Tibial nerve (tissue), 4 donors: ENCODE measurements at regions not wholly inside any gene's neighbourhood (a gene's known extent, or its start where the extent isn't known, plus 50 kb on each side); places are given as distances from the start of the nearest gene placed in this dataset.

ENCODE experiments used
- DNase-seq, 2 donors: peaks; one replicate each; pipeline ENCODE4 v3.0.0-alpha.2; 2019; ENCODE audit warnings: low spot score in 2 of 2
- H3K27ac ChIP-seq, 4 donors: fragments of 200-600 bp; sonication (generic) in 3 of 4; one replicate each; pipeline ENCODE4 v1.5.1; 2017 to 2019; ENCODE audit warnings: mild to moderate bottlenecking in 1 of 4
- H3K27me3 ChIP-seq, 2 donors: fragments of 200-600 bp; sonication (generic) in 1 of 2; one replicate each; pipeline versions ENCODE4 v1.5.1 to v1.6.0; 2017 to 2019
- H3K36me3 ChIP-seq, 3 donors: fragments of 200-600 bp; sonication (generic); one replicate each; pipeline ENCODE4 v1.5.1; 2018 to 2019
- H3K4me1 ChIP-seq, 4 donors: fragments of 200-600 bp; sonication (generic) in 3 of 4; one replicate each; pipeline ENCODE4 v1.5.1; 2017 to 2019
- H3K4me3 ChIP-seq, 4 donors: fragments of 200-600 bp; sonication (generic) in 3 of 4; one replicate each; pipeline ENCODE4 v1.5.1; 2017 to 2019; ENCODE audit warnings: mild to moderate bottlenecking in 1 of 4, moderate library complexity in 1 of 4
- H3K9me3 ChIP-seq, 4 donors: fragments of 200-600 bp; sonication (generic) in 3 of 4; one replicate each; pipeline ENCODE4 v1.5.1; 2017 to 2019
- EP300 ChIP-seq, 2 donors: sonication (generic); formaldehyde crosslinking; IDR thresholded peaks; one replicate each; pipeline ENCODE4 v1.6.1; 2017; ENCODE audit warnings: antibody characterized with exemption in 2 of 2, mild to moderate bottlenecking in 1 of 2
- POLR2A ChIP-seq, 2 donors: fragments of 450-650 bp; IDR thresholded peaks; one replicate each; pipeline ENCODE4 v1.6.1; 2017; ENCODE audit warnings: antibody characterized with exemption in 2 of 2, mild to moderate bottlenecking in 2 of 2, moderate library complexity in 2 of 2
- WGBS, 2 donors: methylation state at CpG; one replicate each; pipeline ENCODE4 v1.1.5; 2018; 5-methylcytosine and 5-hydroxymethylcytosine counted together
- TF ChIP-seq, protein P1 (sequence below), 5 experiments: fragments of 200-600 bp in 3 of 5; fragments of 450-650 bp in 2 of 5; sonication (generic) in 3 of 5; IDR thresholded peaks; one replicate each; pipeline ENCODE4 v1.5.1; 2016 to 2019; ENCODE audit warnings: antibody characterized with exemption in 5 of 5, mild to moderate bottlenecking in 3 of 5, moderate library complexity in 2 of 5

GRCh38 chr6:15101130-15101529 is 144.7 kb upstream of the JARID2 start:
- Histone ChIP-seq H3K4me3 (no peak overlapping the region), H3K9me3 (peaks cover 0 to 9% (median 0%) of the 10 kb centered on the region in 4 donors), H3K27me3 (no peaks in the 10 kb centered on the region), H3K36me3 (no peaks in the 10 kb centered on the region), H3K27ac (no peak overlapping the region), H3K4me1 (no peaks in the 10 kb centered on the region)
- 93 to 95% methylated on average over 7 of the region's 7 CpGs for WGBS, 2 donors
- TF ChIP-seq EP300 (IDR thresholded peaks at IDR 0.05) (no peak), POLR2A (IDR thresholded peaks at IDR 0.05) (no peak)
- TF ChIP-seq, protein P1, sequence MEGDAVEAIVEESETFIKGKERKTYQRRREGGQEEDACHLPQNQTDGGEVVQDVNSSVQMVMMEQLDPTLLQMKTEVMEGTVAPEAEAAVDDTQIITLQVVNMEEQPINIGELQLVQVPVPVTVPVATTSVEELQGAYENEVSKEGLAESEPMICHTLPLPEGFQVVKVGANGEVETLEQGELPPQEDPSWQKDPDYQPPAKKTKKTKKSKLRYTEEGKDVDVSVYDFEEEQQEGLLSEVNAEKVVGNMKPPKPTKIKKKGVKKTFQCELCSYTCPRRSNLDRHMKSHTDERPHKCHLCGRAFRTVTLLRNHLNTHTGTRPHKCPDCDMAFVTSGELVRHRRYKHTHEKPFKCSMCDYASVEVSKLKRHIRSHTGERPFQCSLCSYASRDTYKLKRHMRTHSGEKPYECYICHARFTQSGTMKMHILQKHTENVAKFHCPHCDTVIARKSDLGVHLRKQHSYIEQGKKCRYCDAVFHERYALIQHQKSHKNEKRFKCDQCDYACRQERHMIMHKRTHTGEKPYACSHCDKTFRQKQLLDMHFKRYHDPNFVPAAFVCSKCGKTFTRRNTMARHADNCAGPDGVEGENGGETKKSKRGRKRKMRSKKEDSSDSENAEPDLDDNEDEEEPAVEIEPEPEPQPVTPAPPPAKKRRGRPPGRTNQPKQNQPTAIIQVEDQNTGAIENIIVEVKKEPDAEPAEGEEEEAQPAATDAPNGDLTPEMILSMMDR (IDR thresholded peaks at IDR 0.05) = no peak
- DNase-seq = no peak

DNA sequence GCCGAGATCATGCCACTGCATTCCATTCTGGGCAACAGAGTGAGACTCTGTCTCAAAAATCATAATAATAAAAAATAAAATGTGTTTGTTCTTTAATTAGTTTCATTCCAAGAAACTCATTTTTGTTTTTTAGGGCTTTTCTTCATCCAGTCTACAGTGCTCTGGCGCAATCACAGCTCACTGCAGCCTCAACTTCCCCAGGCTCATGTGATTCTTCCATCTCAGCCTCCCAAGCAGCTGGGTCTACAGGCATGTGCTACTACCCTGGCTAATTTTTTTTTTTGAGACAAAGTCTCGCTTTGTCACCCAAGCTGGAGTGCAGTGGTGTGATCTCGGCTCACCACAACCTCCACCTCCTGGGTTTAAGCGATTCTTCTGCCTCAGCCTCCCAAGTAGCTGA is 143.6 kb upstream of the JARID2 start:
- no peak for DNase-seq
- no peak overlapping the region for H3K4me3 ChIP-seq

GRCh38 chr6:15106958-15107643 is 138.8 kb upstream of the JARID2 start:
- H3K9me3 ChIP-seq = peaks cover 0 to 13% (median 0%) of the 10 kb centered on the region in 4 donors
- H3K4me1 ChIP-seq = no peaks in the 10 kb centered on the region
- no peak overlapping the region for H3K4me3 ChIP-seq
- no peaks in the 10 kb centered on the region for H3K36me3 ChIP-seq
- WGBS, 2 donors = 77 to 81% methylated on average over 12 of the region's 12 CpGs
- TF ChIP-seq, protein P1 (IDR thresholded peaks at IDR 0.05) = no peak
- TF ChIP-seq POLR2A (IDR thresholded peaks at IDR 0.05) = no peak
- TF ChIP-seq EP300 (IDR thresholded peaks at IDR 0.05) = no peak
- no peaks in the 10 kb centered on the region for H3K27me3 ChIP-seq
- no peak for DNase-seq
- H3K27ac ChIP-seq = no peak overlapping the region

More for the DNA sequence above, 143.6 kb upstream of the JARID2 start:
- no peaks in the 10 kb centered on the region for H3K36me3 ChIP-seq
- WGBS, 2 donors = 95 to 97% methylated on average over 5 of the region's 5 CpGs
- H3K27me3 ChIP-seq = no peaks in the 10 kb centered on the region
- H3K27ac ChIP-seq = no peak overlapping the region
- peaks cover 0 to 13% (median 0%) of the 10 kb centered on the region in 4 donors for H3K9me3 ChIP-seq
- no peaks in the 10 kb centered on the region for H3K4me1 ChIP-seq
- no peak for TF ChIP-seq POLR2A (IDR thresholded peaks at IDR 0.05)
- TF ChIP-seq, protein P1 (IDR thresholded peaks at IDR 0.05) = no peak
- no peak for TF ChIP-seq EP300 (IDR thresholded peaks at IDR 0.05)

DNA sequence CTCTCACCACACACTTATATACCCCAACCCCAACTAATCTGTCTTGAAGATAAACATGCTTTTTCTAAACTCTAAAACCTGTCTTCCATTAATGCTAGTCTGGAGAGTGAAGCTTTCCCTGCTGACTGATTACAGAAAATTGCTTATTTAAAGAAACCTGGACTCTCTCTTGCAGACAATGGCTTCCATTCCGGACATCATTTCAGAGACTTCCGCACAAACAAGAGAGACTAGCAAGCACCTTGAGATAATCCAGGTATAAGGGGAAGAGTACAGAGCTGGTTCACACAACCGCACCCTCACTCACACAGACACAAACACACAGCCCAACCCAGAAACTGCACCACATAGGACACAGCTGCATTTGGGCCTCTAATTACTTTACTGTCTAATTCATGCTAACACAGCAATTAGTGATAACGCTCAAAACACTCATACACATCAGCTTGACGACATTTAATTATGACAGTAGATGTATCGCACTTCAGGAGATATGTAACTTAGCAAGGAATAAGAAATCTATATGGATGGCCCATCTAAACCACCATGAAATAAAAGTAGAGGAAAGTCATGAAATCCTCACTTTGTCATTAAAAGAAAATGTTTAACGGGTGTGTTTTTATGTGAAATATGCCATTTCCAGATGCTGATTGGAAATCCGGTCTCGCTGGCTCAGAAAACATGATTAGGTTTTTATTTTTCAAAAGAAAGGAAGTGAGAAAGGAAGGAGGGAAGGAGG is 138.1 kb upstream of the JARID2 start:
- Histone ChIP-seq H3K4me3 (no peak overlapping the region), H3K27ac (no peak overlapping the region), H3K27me3 (no peaks in the 10 kb centered on the region), H3K4me1 (no peaks in the 10 kb centered on the region), H3K9me3 (peaks cover 0 to 13% (median 0%) of the 10 kb centered on the region in 4 donors), H3K36me3 (no peaks in the 10 kb centered on the region)
- TF ChIP-seq, protein P1 (IDR thresholded peaks at IDR 0.05) = no peak
- TF ChIP-seq EP300 (IDR thresholded peaks at IDR 0.05) (no peak), POLR2A (IDR thresholded peaks at IDR 0.05) (no peak)
- WGBS, 2 donors = 89 to 92% methylated on average over 9 of the region's 9 CpGs
- no peak for DNase-seq

DNA sequence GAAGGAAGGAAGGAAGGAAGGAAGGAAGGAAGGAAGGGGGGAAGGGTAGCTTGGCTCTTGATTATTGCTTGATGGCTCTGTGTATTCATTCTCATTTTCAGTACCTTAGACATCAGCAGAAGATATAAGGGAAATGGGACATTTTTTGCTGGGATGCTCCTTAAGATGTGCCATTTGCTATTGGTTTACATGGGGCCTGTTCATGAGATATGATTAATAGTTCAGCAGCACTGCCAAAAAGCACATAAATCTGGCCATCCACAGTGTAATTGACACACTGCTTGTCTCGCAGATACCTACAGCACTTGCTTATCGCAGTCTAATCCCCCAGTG is 137.5 kb upstream of the JARID2 start:
- H3K36me3 ChIP-seq = no peaks in the 10 kb centered on the region
- H3K4me1 ChIP-seq = no peaks in the 10 kb centered on the region
- 98 to 100% methylated on average over 2 of the region's 2 CpGs for WGBS, 2 donors
- DNase-seq = no peak
- peaks cover 0 to 13% (median 0%) of the 10 kb centered on the region in 4 donors for H3K9me3 ChIP-seq
- TF ChIP-seq, protein P1 (IDR thresholded peaks at IDR 0.05) = no peak
- H3K27ac ChIP-seq = no peak overlapping the region
- no peaks in the 10 kb centered on the region for H3K27me3 ChIP-seq
- no peak overlapping the region for H3K4me3 ChIP-seq
